AG09309 (cell line): ENCODE measurements at regions not wholly inside any gene's neighbourhood (a gene's known extent, or its start where the extent isn't known, plus 50 kb on each side); places are given as distances from the start of the nearest gene placed in this dataset.

Source experiments
- DNase-seq: peaks from one replicate; pipeline ENCODE4 v3.0.0-alpha.2; 2010; ENCODE audit warnings: low read depth
- H3K4me3 ChIP-seq: 2 replicates; pipeline ENCODE4 v1.5.1; 2011; ENCODE audit warnings: mild to moderate bottlenecking, low read depth, low read length, moderate library complexity; ENCODE audit not compliant: control insufficient read depth
- CTCF ChIP-seq: IDR thresholded peaks from 2 replicates; pipeline ENCODE4 v1.5.1; 2011; ENCODE audit warnings: mild to moderate bottlenecking, low read depth, low read length, inconsistent platforms; ENCODE audit not compliant: insufficient read depth, control insufficient read depth; ENCODE audit errors: missing control alignments

DNA sequence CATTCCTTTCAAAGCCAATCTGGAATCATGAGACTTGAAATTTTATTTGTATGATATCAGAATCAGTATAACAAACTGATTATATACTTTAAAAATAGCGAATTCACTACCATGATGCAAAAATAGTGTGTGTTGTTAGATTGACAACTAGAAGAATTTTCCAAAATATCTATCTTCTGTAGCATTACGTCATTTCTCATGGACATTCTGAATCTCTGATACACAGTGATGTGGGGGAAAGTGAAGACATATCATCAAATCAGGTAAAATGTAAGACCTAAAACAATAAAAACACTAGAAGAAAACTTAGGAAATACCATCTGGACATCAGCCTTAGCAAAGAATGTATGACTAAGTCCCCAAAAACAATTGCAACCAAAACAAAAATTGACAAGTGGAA is 1292.0 kb upstream of the PCDH9 start:
- TF ChIP-seq CTCF = no peak
- DNase-seq = no peak
- H3K4me3 ChIP-seq = no peak overlapping the region

DNA sequence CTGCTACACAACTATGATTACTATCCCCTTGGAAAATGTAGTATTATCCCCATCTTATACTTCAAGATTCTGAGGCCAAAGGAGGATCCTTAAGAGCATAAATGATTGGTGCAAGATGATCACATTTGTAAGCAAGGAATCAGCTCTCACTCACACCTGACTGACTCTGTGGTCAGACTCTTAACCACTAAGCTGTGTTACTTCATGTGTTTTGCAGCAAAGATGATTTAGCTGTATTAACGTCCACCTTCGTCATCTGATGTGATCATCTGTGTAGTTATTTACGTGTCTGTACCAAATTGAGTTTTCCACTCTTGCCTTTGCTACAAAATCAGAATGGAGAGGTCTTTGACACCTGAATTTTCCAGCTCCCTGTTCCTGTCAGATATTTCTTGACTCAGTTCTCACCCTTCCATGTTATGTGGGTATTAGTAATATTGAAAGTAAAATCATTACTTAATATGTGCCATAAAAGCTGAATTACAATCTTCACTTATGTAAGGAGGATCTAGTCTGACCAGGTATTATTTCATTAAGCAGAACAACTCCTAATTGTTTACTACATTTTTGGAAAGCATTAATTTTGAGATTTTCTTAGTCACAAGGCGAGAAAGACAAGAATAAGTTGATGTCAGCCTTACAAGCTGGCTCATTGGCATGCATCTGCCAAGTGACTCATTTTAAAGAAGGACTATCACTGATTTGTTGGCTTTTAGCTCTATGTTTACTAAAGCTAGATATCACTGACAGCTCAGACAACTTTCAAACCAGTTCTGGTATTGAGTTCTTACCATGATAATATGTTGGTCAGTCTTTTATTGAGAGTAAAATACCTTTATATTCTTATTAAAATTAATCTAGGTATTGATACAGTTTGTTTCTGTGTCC is 1279.8 kb upstream of the PCDH9 start:
- TF ChIP-seq CTCF = no peak
- no peak overlapping the region for H3K4me3 ChIP-seq
- no peak for DNase-seq

- no peak for TF ChIP-seq CTCF
- DNase-seq = no peak
- no peak overlapping the region for H3K4me3 ChIP-seq
These were observed 1276.9 kb upstream of the PCDH9 start for GRCh38 chr13:68506888-68507551.

DNA sequence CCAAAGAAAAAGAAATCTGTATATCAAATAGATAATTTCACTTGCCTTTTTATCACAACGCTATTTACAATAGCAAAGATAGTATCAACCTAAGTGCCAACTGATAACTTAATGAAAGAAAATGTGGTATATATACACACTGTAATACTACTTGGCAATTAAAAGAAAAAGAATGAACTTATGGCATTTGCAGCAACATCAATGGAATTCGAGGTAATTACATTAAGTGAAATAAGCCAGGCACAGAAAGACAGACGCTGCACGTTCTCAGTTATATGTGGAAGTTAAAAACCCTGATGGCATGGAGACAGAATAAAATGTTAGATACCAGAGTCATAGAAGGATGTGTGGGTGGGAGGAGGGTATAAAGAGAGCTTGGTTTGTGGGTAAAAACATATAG is 1260.5 kb upstream of the PCDH9 start:
- no peak overlapping the region for H3K4me3 ChIP-seq

DNA sequence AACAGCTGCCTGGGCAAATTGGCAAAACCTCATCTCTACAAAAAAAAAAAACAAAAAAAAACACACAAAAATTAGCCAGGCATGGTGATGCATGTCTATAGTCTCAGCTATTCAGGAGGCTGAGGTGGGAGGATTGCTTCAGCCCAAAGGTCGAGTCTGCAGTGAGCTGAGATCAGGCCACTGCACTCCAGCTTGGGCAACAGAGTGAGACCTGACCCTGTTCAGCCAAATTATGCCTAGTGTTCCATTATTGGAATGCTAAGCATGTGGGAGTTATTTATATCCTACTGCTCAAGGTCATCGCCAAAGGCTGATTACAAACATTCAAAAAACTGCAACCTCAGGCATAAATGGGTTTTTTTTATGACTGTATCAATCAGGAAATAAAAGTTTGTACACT is 1251.0 kb upstream of the PCDH9 start:
- H3K4me3 ChIP-seq = no peak overlapping the region
- no peak for DNase-seq
- TF ChIP-seq CTCF = no peak

More for the DNA sequence above, 1260.5 kb upstream of the PCDH9 start:
- no peak for TF ChIP-seq CTCF
- DNase-seq = no peak

GRCh38 chr13:68473834-68474326 is 1243.7 kb upstream of the PCDH9 start:
- DNase-seq = no peak
- TF ChIP-seq CTCF = no peak
- H3K4me3 ChIP-seq = no peak overlapping the region
